HG02763 (cell line): ENCODE measurements at regions not wholly inside any gene's neighbourhood (a gene's known extent, or its start where the extent isn't known, plus 50 kb on each side); places are given as distances from the start of the nearest gene placed in this dataset.

Experiments
- ATAC-seq: cut with Tn5 transposase; IDR thresholded peaks from one replicate; pipeline ENCODE4 v1.9.1; 2021; ENCODE audit warnings: mild to moderate bottlenecking, moderate library complexity; ENCODE audit not compliant: unreplicated experiment

- no peak for ATAC-seq
These were observed 136.9 kb downstream of the RWDD3 start for GRCh38 chr1:95370691-95371562.

- ATAC-seq, result no peak
These were observed 137.8 kb downstream of the RWDD3 start for GRCh38 chr1:95371666-95372282.

GRCh38 chr1:95375174-95375573 is 141.2 kb downstream of the RWDD3 start:
- ATAC-seq, result no peak

GRCh38 chr1:95380909-95381308 is 146.9 kb downstream of the RWDD3 start:
- no peak for ATAC-seq

- ATAC-seq, result no peak
These were observed 148.2 kb downstream of the RWDD3 start for GRCh38 chr1:95382000-95382786.

GRCh38 chr1:95383111-95383510 is 149.1 kb downstream of the RWDD3 start:
- ATAC-seq, result no peak

GRCh38 chr1:95384567-95384966 is 150.6 kb downstream of the RWDD3 start:
- no peak for ATAC-seq

GRCh38 chr1:95386371-95386770 is 152.4 kb downstream of the RWDD3 start:
- no peak for ATAC-seq

- ATAC-seq, result no peak
These were observed 152.9 kb downstream of the RWDD3 start for GRCh38 chr1:95386915-95387314.

GRCh38 chr1:95388031-95388430 is 154.0 kb downstream of the RWDD3 start:
- no peak for ATAC-seq

- no peak for ATAC-seq
These were observed 159.4 kb downstream of the RWDD3 start for GRCh38 chr1:95393434-95393833.

GRCh38 chr1:95396557-95396956 is 162.5 kb downstream of the RWDD3 start:
- ATAC-seq, result no peak

- no peak for ATAC-seq
These were observed 168.8 kb downstream of the RWDD3 start for GRCh38 chr1:95402780-95403179.

GRCh38 chr1:95406279-95406678 is 172.3 kb downstream of the RWDD3 start:
- no peak for ATAC-seq

GRCh38 chr1:95407131-95407885 is 173.3 kb downstream of the RWDD3 start:
- ATAC-seq, result no peak

- no peak for ATAC-seq
These were observed 173.9 kb downstream of the RWDD3 start for GRCh38 chr1:95407886-95408291.

- ATAC-seq, result no peak
These were observed 174.6 kb downstream of the RWDD3 start for GRCh38 chr1:95408507-95409136.

GRCh38 chr1:95409276-95409675 is 175.3 kb downstream of the RWDD3 start:
- ATAC-seq, result no peak

- no peak for ATAC-seq
These were observed 175.9 kb downstream of the RWDD3 start for GRCh38 chr1:95409901-95410300.

- no peak for ATAC-seq
These were observed 181.1 kb downstream of the RWDD3 start for GRCh38 chr1:95415146-95415545.
